GM19023 (cell line): ENCODE measurements at regions not wholly inside any gene's neighbourhood (a gene's known extent, or its start where the extent isn't known, plus 50 kb on each side); places are given as distances from the start of the nearest gene placed in this dataset.
"Not testable (repeated sequence)": the region's sequence is repeated elsewhere in the genome, so short reads cannot be mapped to it uniquely, and the experiment has no call there.

ENCODE experiments used
- ATAC-seq: cut with Tn5 transposase; IDR thresholded peaks from one replicate; pipeline ENCODE4 v1.9.1; 2021; ENCODE audit warnings: mild to moderate bottlenecking, moderate library complexity; ENCODE audit not compliant: unreplicated experiment

- ATAC-seq, result no peak
Measured at GRCh38 chr18:47729356-47729755, 201.1 kb downstream of the SMAD2 start.

DNA sequence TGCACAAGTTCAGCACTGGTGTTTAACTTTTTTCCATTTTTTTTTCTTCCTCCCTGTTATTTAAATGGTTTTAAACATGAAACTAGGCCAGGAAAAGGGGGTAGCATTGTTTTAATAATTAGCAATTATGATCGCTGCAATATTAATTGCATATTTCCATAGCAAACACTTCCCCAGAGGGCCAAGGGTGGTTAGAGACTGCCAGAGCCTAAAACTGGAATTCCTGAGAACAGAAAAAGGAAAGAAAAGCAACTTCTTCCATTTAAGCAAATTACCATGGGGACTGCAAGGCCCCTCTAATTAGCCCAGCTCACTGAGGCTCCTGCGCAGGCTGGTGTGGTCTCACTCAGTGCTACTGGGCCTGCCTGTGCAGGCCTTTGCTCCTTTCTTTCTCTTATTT lies 201.5 kb downstream of the SMAD2 start:
- no peak for ATAC-seq

- ATAC-seq, result no peak
Measured at GRCh38 chr18:47727409-47727808, 203.1 kb downstream of the SMAD2 start.

GRCh38 chr18:47726550-47726949 lies 203.9 kb downstream of the SMAD2 start:
- no peak for ATAC-seq

- no peak for ATAC-seq
Measured at GRCh38 chr18:47725656-47726055, 204.8 kb downstream of the SMAD2 start.

- ATAC-seq, result no peak
Measured at GRCh38 chr18:47724186-47724975, 206.1 kb downstream of the SMAD2 start.

- ATAC-seq, result no peak
Measured at GRCh38 chr18:47721876-47722275, 208.6 kb downstream of the SMAD2 start.

DNA sequence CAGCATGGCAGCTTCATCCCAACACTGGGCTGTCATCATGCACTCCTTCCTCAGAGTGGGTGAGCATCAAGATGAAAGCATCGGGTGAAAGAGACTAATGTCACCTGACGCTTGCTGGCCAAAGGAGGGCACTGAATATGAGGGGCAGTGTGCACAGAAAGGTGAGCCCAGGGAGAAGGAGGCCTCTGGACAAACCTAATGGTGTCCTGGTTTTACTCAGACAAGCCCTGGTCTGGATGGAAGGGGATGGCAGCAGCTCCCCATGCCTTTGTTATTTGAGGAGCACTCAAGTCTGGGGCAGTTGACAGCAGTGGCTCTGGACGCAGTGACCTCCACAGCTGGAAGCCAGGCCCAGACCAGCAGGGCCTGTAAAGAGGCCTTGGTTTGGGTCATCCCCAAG lies 209.7 kb downstream of the SMAD2 start:
- ATAC-seq, result no peak

GRCh38 chr18:47719096-47719780 lies 211.2 kb downstream of the SMAD2 start:
- ATAC-seq, result no peak

GRCh38 chr18:47718646-47719045 lies 211.8 kb downstream of the SMAD2 start:
- ATAC-seq, result no peak

DNA sequence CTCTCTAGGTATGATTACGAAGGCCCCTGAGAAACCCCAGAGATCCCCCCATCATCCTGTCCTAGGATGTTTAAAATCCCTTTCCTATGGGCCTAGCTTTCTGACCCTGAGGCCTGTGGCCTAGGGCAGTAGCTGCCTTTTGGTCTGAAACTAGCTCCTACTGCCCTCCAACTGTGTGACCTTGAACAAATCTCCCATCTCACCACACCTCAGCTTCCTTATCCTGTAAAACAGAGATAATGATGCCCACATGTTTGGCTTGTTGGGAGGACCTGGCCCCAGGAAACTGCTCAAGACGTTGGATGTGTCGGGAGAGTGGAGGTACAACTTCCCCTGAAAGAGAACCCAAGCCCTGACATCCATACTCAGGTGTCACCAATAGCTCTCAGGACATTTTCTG lies 213.2 kb downstream of the SMAD2 start:
- ATAC-seq, result no peak

GRCh38 chr18:47716632-47717185 lies 213.8 kb downstream of the SMAD2 start:
- ATAC-seq, result no peak

GRCh38 chr18:47710451-47710850 lies 220.0 kb downstream of the SMAD2 start:
- no peak for ATAC-seq

DNA sequence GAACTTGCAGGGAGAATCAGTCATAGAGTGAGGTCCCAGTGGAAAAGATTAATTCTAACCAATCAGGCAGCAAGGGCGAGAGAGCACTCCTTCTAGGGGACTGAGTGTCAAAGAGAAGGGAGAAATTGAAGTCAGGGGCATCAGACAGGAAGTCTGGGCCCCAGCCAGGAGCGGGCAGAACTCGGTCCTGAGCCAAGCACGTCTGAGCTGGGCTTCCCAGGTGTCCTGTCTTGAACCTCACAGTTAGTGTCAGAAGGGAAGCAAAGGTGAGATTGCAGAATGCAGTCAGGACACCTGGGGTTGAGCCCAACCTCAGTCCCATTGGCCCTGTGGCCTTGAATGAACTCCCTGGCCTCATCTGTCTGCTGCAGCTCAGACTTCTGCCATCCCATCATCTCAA lies 220.9 kb downstream of the SMAD2 start:
- no peak for ATAC-seq

DNA sequence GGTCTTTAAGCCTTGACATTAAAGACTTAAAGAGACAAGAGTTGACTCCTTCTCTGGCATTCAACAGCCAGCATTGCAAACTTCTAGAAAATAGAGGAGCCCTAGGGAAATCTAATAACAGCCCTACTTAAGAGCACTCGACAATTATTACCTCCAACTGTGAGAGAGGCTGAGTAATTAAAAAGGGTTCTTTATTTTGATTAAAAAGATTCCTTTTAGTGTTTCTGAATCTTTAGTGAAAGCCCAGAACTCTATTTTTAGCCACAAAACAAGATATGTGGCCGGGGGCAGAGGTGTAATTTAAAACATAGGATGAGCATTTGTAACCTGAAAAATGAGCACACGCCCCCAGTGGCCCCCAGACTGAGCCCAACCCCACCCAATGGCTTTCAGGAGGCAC lies 222.3 kb downstream of the SMAD2 start:
- ATAC-seq, result no peak

DNA sequence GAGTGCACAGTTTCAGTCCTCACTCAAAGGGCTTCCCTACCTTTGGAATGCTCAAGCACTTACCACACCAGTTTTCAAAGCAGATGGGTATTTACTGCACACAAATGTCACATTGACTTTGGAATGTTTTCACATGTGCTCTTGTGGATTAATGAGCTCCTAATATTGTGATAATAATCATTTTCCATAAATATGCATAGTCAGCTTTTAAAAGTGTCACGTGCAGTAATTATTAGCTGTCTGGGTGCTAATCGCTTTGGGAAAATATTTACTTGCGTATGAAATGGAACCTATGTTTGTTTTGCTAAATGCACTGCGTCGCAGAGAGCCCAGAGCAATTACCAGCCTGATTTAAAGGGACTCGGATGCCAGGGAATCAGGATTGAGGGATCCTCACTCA lies 229.3 kb downstream of the SMAD2 start:
- ATAC-seq, result no peak

DNA sequence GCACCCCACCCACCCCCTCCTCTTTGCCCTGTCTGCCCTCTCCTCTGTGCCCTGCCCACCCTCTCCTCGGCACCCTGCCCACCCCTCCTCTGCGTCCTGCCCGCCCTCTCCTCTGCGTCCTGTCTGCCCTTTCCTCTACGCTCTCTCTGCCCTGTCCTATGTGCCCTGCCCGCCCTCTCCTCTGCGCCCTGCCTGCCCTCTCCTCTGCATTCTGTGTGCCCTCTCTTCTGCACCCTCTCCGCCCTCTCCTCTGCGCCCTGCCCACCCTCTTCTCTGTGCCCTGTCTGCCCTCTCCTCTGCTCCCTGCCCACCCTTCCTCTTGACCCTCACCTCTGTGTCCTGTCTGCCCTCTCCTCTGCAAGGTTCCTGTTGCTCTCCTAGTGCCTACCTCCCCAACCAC lies 233.6 kb downstream of the SMAD2 start:
- no peak for ATAC-seq

GRCh38 chr18:47691611-47692010 lies 238.8 kb downstream of the SMAD2 start:
- ATAC-seq, result no peak

- not testable (repeated sequence) for ATAC-seq
Measured at GRCh38 chr18:47690778-47691177, 239.7 kb downstream of the SMAD2 start.

- ATAC-seq, result no peak
Measured at GRCh38 chr18:47689371-47689770, 241.1 kb downstream of the SMAD2 start.

DNA sequence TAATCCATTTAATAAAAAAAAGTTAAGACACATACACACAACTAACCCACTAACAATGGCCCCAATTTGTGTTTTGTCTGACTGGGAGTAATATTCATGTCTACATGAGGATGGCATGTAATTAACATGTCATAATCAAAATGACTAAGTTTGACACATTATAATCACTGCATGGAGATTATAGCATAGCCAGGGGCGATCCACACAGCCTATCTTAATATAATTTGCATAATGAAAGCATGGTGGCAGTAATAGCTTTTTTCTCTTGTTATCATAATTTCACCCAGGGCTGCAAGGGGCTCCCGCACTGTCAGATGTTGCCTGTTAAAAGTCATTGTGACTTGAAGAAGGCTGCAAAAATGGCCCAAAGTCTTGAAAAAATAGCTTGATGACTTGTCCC lies 243.7 kb downstream of the SMAD2 start:
- no peak for ATAC-seq

- no peak for ATAC-seq
Measured at GRCh38 chr18:47683774-47684173, 246.7 kb downstream of the SMAD2 start.
